DOHH2 (cell line): ENCODE measurements at regions not wholly inside any gene's neighbourhood (a gene's known extent, or its start where the extent isn't known, plus 50 kb on each side); places are given as distances from the start of the nearest gene placed in this dataset.

Experiments used
- H3F3A ChIP-seq: fragments of 200-600 bp; sonication (generic), shearing (Covaris generic); 2 replicates; pipeline ENCODE4 v1.6.0; 2016; ENCODE audit warnings: antibody characterized with exemption, mild to moderate bottlenecking; ENCODE audit not compliant: control insufficient read depth, insufficient read depth
- H3K27ac ChIP-seq: fragments of 200-600 bp; sonication (generic); 2 replicates; pipeline ENCODE4 v1.5.1; 2014; ENCODE audit warnings: low read depth, mild to moderate bottlenecking, low read length, moderate library complexity
- H3K27me3 ChIP-seq: fragments of 200-600 bp; sonication (generic); 2 replicates; pipeline ENCODE4 v1.6.1; 2014; ENCODE audit warnings: mild to moderate bottlenecking, low read length, mixed read lengths; ENCODE audit not compliant: control insufficient read depth
- H3K36me3 ChIP-seq: fragments of 200-600 bp; sonication (generic); 2 replicates; pipeline ENCODE4 v1.6.1; 2014; ENCODE audit warnings: mild to moderate bottlenecking, low read length, moderate library complexity, mixed read lengths; ENCODE audit not compliant: control insufficient read depth
- H3K4me1 ChIP-seq: fragments of 200-600 bp; sonication (generic); 2 replicates; pipeline ENCODE4 v1.6.1; 2014; ENCODE audit warnings: mild to moderate bottlenecking, low read length, mixed read lengths; ENCODE audit not compliant: control insufficient read depth
- H3K4me2 ChIP-seq: fragments of 200-600 bp; sonication (generic); 2 replicates; pipeline ENCODE4 v1.6.0; 2014; ENCODE audit warnings: mild to moderate bottlenecking, low read length, moderate library complexity
- H3K4me3 ChIP-seq: fragments of 200-600 bp; sonication (generic); 2 replicates; pipeline ENCODE4 v1.5.1; 2014; ENCODE audit warnings: mild to moderate bottlenecking, low read length, mixed read lengths
- H3K79me2 ChIP-seq: fragments of 200-600 bp; sonication (generic); 2 replicates; pipeline ENCODE4 v1.6.1; 2014; ENCODE audit warnings: mild to moderate bottlenecking, low read length, mixed read lengths; ENCODE audit not compliant: control insufficient read depth
- H3K9me2 ChIP-seq: fragments of 200-600 bp; sonication (generic); replicated peaks from 2 replicates; pipeline ENCODE4 v1.6.1; 2014; ENCODE audit warnings: mild to moderate bottlenecking, low read length, mixed read lengths; ENCODE audit not compliant: control insufficient read depth
- H3K9me3 ChIP-seq: fragments of 200-600 bp; sonication (generic); 2 replicates; pipeline ENCODE4 v1.6.1; 2014; ENCODE audit warnings: antibody characterized with exemption, low read length, mixed read lengths; ENCODE audit not compliant: control insufficient read depth, insufficient read depth
- H4K20me1 ChIP-seq: fragments of 200-600 bp; sonication (generic); 2 replicates; pipeline ENCODE4 v1.6.0; 2014; ENCODE audit warnings: low read depth, mild to moderate bottlenecking, antibody characterized with exemption, low read length, moderate library complexity; ENCODE audit not compliant: control insufficient read depth, insufficient read depth
- EZH2phosphoT487 ChIP-seq: fragments of 200-600 bp; sonication (generic); IDR thresholded peaks from 2 replicates; pipeline ENCODE4 v1.6.1; 2017; ENCODE audit warnings: borderline replicate concordance, mild to moderate bottlenecking, antibody characterized with exemption, low read length, moderate library complexity, mixed read lengths
- TF ChIP-seq, protein P1 (sequence below): fragments of 200-600 bp; sonication (generic); IDR thresholded peaks from one replicate; pipeline ENCODE4 v1.5.1; 2014; ENCODE audit warnings: antibody characterized with exemption, mild to moderate bottlenecking, low read depth, low read length; ENCODE audit not compliant: poor library complexity, severe bottlenecking

DNA sequence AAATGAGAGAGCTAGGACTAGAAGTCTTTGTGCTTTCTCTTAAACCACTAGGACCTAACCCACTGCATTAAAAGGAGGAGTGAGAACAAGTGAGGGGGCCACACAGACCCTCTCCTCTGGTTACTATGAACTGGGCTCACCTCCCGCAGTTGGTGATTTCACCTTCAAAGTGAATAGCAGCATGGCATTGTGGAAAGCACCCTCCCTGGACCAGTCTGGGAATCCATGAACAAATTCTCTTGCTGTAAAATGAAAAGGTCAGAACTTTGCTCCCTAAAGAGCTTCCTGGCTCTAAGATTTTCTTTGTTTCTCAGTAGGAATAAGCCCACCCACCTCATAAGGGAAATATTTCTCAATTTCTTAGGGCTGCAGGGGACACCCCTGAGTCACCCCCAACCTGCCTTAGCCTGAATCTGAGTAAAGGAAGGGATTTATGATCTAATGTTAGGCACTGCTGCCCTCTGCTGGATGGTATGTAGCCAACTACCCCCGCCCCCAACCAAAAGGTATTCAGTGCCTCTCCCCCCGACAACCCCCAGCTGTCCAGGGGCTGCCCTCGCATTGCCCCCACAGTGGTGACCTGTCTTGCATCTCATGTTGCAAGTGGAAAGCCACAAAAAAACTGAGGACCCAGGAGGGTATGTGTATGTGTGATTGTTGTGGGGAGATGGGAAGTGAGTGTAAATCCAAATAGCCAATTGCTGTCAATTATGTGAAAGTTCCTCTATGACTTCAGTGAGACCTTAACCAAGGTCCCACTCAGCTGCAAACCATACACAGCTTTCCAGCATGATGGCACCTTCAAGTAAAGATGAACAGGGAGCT lies 230.9 kb upstream of the SLC14A2 start:
- Histone ChIP-seq H3K4me3 (no peak overlapping the region), H4K20me1 (no peaks in the 10 kb centered on the region), H3K4me1 (no peaks in the 10 kb centered on the region), H3K9me3 (no peaks in the 10 kb centered on the region), H3K79me2 (no peaks in the 10 kb centered on the region), H3K9me2 (no peaks in the 10 kb centered on the region), H3K4me2 (no peak overlapping the region), H3K27me3 (peaks cover 5% of the 10 kb centered on the region; the same call in 1 of the 2 replicates), H3K27ac (no peak overlapping the region), H3F3A (no peaks in the 10 kb centered on the region), H3K36me3 (no peaks in the 10 kb centered on the region)
- TF ChIP-seq EZH2phosphoT487 = no peak
- TF ChIP-seq, protein P1, sequence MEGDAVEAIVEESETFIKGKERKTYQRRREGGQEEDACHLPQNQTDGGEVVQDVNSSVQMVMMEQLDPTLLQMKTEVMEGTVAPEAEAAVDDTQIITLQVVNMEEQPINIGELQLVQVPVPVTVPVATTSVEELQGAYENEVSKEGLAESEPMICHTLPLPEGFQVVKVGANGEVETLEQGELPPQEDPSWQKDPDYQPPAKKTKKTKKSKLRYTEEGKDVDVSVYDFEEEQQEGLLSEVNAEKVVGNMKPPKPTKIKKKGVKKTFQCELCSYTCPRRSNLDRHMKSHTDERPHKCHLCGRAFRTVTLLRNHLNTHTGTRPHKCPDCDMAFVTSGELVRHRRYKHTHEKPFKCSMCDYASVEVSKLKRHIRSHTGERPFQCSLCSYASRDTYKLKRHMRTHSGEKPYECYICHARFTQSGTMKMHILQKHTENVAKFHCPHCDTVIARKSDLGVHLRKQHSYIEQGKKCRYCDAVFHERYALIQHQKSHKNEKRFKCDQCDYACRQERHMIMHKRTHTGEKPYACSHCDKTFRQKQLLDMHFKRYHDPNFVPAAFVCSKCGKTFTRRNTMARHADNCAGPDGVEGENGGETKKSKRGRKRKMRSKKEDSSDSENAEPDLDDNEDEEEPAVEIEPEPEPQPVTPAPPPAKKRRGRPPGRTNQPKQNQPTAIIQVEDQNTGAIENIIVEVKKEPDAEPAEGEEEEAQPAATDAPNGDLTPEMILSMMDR = peak; percentile 89

DNA sequence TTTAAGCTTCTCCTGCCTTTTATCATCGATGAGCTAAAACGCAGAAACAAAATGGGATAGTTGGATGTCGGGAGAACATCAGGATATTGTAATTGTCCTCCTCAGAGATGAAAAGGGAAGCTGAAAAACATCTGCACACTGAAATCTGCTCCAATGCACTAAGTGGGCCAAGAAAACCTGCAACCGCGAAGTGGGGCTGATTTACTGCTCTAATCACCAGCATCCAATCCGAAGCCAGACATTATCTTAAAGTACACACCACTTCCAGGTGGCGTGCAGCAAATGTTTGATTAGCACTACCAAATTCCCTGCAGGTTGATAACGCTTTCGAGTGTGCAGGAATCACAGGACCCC lies 230.3 kb upstream of the SLC14A2 start:
- no peak for TF ChIP-seq EZH2phosphoT487
- TF ChIP-seq, protein P1 = no peak
- no peaks in the 10 kb centered on the region for H3K4me1 ChIP-seq
- no peak overlapping the region for H3K4me2 ChIP-seq
- no peak overlapping the region for H3K4me3 ChIP-seq
- no peaks in the 10 kb centered on the region for H3K9me3 ChIP-seq
- H3F3A ChIP-seq = no peaks in the 10 kb centered on the region
- no peaks in the 10 kb centered on the region for H3K79me2 ChIP-seq
- no peaks in the 10 kb centered on the region for H4K20me1 ChIP-seq
- H3K9me2 ChIP-seq = no peaks in the 10 kb centered on the region
- peaks cover 5% of the 10 kb centered on the region; the same call in 1 of the 2 replicates for H3K27me3 ChIP-seq
- H3K27ac ChIP-seq = no peak overlapping the region
- no peaks in the 10 kb centered on the region for H3K36me3 ChIP-seq

DNA sequence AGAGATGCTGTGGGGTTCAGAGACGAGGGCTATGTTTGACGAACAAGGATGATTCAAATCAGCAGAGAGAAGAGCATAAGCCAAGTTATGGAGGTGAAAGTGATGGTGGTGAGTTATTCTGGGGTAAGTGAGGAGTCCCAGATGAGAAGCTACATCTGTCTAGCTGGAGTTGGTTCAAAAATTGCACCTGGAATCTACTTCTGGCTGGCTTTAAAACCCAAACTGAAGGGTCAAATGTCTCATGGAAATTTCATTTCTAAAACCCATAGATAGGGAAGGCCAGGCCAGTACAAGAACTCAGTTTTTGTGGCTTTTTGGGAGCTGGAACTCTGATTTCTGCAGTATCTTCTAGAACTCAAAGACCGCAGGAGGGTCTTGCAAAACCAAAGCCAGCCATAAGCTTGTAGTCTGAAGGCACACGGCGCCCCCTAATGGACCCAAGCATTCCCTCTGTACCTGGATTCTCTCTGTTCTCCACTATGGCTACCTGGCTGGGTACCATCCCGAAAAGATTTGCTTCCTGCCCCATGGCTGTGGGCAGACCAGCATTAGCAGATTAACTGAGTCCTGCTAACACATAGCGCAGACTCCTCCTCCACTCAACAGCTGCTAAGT lies 229.1 kb upstream of the SLC14A2 start:
- Histone ChIP-seq H3K79me2 (no peaks in the 10 kb centered on the region), H4K20me1 (no peaks in the 10 kb centered on the region), H3K9me3 (no peaks in the 10 kb centered on the region), H3K9me2 (no peaks in the 10 kb centered on the region), H3K4me3 (no peak overlapping the region), H3F3A (no peaks in the 10 kb centered on the region), H3K36me3 (no peaks in the 10 kb centered on the region), H3K27ac (no peak overlapping the region), H3K4me1 (no peaks in the 10 kb centered on the region), H3K4me2 (no peak overlapping the region), H3K27me3 (peaks cover 5% of the 10 kb centered on the region; the same call in 1 of the 2 replicates)
- TF ChIP-seq EZH2phosphoT487 = no peak
- TF ChIP-seq, protein P1 = peak; percentile 67
